ENCODE measurements at regions not wholly inside any gene's neighbourhood (a gene's known extent, or its start where the extent isn't known, plus 50 kb on each side); places are given as distances from the start of the nearest gene placed in this dataset.

DNA sequence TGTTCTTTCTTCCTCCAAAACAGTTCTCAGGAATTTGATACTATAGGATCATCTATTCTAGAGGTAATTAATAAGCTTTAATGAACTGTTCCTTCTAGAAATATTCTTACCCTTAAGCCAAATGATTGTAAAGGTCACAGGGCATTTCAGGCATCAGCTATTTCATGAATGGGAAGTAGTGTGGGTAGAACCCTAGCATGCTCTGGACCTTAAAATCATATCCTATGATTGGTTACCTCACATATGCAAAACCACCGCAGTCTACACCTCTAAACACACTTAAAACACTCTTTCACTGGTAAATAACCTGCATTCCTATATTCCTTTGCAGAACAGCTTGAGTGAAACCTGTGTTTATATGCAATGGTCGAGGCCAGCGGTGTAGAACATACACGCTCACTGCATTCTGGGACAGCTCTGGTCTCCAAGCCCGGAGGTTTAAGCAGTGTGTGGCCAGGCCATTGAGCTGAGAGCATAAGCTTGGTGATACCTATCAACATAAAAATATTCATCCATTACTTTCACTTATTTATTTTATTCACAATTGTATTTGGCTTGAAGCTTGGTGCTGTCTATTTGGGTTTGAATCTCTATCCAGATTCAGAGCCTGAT, 87.7 kb upstream of the RASGRP1 start (continued):
- TF ChIP-seq, protein P1, sequence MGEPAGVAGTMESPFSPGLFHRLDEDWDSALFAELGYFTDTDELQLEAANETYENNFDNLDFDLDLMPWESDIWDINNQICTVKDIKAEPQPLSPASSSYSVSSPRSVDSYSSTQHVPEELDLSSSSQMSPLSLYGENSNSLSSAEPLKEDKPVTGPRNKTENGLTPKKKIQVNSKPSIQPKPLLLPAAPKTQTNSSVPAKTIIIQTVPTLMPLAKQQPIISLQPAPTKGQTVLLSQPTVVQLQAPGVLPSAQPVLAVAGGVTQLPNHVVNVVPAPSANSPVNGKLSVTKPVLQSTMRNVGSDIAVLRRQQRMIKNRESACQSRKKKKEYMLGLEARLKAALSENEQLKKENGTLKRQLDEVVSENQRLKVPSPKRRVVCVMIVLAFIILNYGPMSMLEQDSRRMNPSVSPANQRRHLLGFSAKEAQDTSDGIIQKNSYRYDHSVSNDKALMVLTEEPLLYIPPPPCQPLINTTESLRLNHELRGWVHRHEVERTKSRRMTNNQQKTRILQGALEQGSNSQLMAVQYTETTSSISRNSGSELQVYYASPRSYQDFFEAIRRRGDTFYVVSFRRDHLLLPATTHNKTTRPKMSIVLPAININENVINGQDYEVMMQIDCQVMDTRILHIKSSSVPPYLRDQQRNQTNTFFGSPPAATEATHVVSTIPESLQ (CRISPR knock-in tag; IDR thresholded peaks at IDR 0.05): no peak

DNA sequence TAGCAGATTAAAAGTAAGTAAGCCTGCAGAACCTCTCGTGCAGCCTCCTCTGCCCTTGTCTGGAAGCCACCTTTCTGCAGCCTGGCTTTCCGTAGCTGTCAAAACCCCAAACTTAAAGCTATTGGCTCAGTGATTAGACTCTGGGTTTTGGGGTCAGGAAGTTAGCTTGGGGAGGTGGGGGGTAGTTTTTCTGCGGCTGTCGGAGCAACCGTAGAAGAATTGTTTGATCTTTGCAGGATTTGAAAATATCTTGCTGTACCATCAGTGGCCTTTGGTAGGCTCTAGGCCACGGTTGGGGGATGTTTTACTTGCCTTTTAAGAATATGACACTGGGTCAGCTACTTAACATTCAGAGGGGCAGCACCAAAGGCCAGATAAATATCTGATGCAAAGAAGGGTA, 88.4 kb upstream of the RASGRP1 start:
- no peak for DNase-seq (ENCODE audit: low spot score)
- TF ChIP-seq ZBTB21 (CRISPR knock-in tag; IDR thresholded peaks at IDR 0.05; ENCODE audit: borderline replicate concordance) (no peak), ELF4 (CRISPR knock-in tag; IDR thresholded peaks at IDR 0.05; ENCODE audit: low read depth) (no peak)
- Mint-ChIP-seq H3K27me3 (ENCODE audit: low read depth) (no peaks in the 10 kb centered on the region; the same call in 1 of the 2 replicates), H3K36me3 (no peaks in the 10 kb centered on the region), H3K9me3 (peaks cover 5% of the 10 kb centered on the region; the same call in 1 of the 2 replicates), H3K4me1 (peaks cover 19% of the 10 kb centered on the region), H3K4me3 (no peak overlapping the region), H3K27ac (no peak overlapping the region)
- ChIA-PET POLR2A (no interaction called here), CTCF (interaction anchor here (0.9 to 5.0 kb wide), 5 partner anchors 47 to 657 kb away, joined by 3 to 31 read pairs (median 8); partner anchors contain the start of gene RASGRP1)
- ATAC-seq: peak; percentile 33; the same call in 1 of the 2 replicates

DNA sequence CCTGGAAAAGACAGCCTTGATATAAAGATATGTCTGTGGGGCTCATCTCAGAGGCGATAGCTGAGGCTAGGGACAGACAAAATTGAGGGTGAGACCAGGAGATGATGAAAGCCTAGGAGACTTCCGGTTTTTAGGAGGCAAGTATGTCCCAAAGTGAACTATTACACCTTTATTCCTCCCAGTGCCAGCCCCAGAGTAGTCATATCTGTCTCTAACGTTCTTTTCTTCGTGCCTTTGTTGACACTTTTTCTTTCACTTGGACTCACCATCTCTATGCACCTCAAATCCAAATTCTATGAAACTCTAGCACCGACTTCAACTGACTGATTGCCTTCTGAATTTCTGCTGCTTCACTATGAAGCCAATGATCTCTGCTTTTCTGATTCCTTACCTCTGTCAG, 93.8 kb upstream of the RASGRP1 start:
- Mint-ChIP-seq H3K4me1 (peaks cover 5% of the 10 kb centered on the region), H3K9me3 (no peaks in the 10 kb centered on the region), H3K27ac (no peak overlapping the region), H3K27me3 (ENCODE audit: low read depth) (no peaks in the 10 kb centered on the region), H3K36me3 (no peaks in the 10 kb centered on the region), H3K4me3 (no peak overlapping the region)
- ChIA-PET POLR2A (no interaction called here), CTCF (interaction anchor here (1.0 to 5.2 kb wide), 3 partner anchors 11 to 95 kb away, joined by 4 to 17 read pairs (median 4); no protein-coding TSS in a partner anchor)
- ATAC-seq: no peak
- TF ChIP-seq SP1 (CRISPR knock-in tag; conservative IDR thresholded peaks at IDR 0.05) (no peak), TCF7 (CRISPR knock-in tag; IDR thresholded peaks at IDR 0.05; ENCODE audit: low read depth) (no peak), ESRRA (CRISPR knock-in tag; IDR thresholded peaks at IDR 0.05; ENCODE audit: borderline replicate concordance) (no peak)
- TF ChIP-seq, protein P2, sequence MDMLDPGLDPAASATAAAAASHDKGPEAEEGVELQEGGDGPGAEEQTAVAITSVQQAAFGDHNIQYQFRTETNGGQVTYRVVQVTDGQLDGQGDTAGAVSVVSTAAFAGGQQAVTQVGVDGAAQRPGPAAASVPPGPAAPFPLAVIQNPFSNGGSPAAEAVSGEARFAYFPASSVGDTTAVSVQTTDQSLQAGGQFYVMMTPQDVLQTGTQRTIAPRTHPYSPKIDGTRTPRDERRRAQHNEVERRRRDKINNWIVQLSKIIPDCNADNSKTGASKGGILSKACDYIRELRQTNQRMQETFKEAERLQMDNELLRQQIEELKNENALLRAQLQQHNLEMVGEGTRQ (CRISPR knock-in tag; IDR thresholded peaks at IDR 0.05): no peak
- TF ChIP-seq, protein P3, sequence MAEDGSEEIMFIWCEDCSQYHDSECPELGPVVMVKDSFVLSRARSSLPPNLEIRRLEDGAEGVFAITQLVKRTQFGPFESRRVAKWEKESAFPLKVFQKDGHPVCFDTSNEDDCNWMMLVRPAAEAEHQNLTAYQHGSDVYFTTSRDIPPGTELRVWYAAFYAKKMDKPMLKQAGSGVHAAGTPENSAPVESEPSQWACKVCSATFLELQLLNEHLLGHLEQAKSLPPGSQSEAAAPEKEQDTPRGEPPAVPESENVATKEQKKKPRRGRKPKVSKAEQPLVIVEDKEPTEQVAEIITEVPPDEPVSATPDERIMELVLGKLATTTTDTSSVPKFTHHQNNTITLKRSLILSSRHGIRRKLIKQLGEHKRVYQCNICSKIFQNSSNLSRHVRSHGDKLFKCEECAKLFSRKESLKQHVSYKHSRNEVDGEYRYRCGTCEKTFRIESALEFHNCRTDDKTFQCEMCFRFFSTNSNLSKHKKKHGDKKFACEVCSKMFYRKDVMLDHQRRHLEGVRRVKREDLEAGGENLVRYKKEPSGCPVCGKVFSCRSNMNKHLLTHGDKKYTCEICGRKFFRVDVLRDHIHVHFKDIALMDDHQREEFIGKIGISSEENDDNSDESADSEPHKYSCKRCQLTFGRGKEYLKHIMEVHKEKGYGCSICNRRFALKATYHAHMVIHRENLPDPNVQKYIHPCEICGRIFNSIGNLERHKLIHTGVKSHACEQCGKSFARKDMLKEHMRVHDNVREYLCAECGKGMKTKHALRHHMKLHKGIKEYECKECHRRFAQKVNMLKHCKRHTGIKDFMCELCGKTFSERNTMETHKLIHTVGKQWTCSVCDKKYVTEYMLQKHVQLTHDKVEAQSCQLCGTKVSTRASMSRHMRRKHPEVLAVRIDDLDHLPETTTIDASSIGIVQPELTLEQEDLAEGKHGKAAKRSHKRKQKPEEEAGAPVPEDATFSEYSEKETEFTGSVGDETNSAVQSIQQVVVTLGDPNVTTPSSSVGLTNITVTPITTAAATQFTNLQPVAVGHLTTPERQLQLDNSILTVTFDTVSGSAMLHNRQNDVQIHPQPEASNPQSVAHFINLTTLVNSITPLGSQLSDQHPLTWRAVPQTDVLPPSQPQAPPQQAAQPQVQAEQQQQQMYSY (CRISPR knock-in tag; IDR thresholded peaks at IDR 0.05): no peak
- TF ChIP-seq, protein P4, sequence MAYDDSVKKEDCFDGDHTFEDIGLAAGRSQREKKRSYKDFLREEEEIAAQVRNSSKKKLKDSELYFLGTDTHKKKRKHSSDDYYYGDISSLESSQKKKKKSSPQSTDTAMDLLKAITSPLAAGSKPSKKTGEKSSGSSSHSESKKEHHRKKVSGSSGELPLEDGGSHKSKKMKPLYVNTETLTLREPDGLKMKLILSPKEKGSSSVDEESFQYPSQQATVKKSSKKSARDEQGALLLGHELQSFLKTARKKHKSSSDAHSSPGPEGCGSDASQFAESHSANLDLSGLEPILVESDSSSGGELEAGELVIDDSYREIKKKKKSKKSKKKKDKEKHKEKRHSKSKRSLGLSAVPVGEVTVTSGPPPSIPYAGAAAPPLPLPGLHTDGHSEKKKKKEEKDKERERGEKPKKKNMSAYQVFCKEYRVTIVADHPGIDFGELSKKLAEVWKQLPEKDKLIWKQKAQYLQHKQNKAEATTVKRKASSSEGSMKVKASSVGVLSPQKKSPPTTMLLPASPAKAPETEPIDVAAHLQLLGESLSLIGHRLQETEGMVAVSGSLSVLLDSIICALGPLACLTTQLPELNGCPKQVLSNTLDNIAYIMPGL (CRISPR knock-in tag; IDR thresholded peaks at IDR 0.05): no peak
- TF ChIP-seq, protein P5, sequence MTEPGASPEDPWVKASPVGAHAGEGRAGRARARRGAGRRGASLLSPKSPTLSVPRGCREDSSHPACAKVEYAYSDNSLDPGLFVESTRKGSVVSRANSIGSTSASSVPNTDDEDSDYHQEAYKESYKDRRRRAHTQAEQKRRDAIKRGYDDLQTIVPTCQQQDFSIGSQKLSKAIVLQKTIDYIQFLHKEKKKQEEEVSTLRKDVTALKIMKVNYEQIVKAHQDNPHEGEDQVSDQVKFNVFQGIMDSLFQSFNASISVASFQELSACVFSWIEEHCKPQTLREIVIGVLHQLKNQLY (CRISPR knock-in tag; IDR thresholded peaks at IDR 0.05): no peak
- no peak for DNase-seq (ENCODE audit: low spot score)
